GM18502 (cell line): ENCODE measurements at regions not wholly inside any gene's neighbourhood (a gene's known extent, or its start where the extent isn't known, plus 50 kb on each side); places are given as distances from the start of the nearest gene placed in this dataset.
"Not testable (repeated sequence)": the region's sequence is repeated elsewhere in the genome, so short reads cannot be mapped to it uniquely, and the experiment has no call there.

Source experiments
- ATAC-seq: cut with Tn5 transposase; IDR thresholded peaks from one replicate; pipeline ENCODE4 v1.9.1; 2021; ENCODE audit warnings: mild to moderate bottlenecking; ENCODE audit not compliant: unreplicated experiment, poor library complexity

DNA sequence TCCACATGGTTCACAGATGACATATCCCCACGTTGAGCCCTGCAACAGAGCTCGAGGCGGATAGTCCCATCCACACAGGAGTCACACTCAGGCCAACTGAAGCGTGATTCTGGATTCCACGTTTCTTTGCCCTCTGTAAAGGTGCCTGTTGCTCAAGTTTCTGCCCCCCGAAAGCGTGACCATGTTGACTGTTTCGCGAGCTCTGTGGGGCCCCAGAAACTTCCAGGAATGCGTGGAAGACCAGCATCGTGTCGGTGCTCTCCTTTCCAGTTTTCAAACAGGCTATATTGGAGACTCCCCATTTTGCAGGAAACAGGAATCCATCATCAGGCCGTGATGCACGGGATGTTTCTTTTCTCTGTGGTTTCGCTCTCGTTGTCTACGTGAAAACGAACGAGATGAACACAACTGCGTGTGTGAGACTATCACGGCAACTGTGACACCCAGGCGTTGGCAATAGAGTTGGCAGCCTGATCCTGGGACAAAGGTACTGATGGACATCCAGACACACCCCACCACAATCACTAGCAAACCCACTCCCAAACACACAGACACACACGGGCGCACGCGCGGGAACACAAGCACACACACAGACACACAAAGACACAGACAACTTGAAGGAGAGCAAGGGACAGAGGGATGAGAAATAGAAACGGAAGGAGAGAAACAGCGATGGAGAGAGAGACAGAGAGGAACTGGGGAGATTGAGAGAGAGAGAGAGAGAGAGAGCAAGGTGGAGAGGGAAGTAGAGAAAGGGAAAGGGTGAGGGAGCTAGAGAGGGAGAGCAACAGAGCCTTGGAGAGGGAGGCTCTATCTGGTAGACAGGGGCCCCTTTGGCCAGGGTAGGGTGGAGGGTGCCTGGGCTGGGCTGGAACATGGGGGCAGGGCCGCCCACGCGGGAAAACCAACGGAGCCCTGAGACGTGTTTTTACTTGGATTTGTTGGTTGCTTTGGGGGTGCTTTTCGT is 1609.3 kb downstream of the SPATA31A7 start:
- ATAC-seq = not testable (repeated sequence)

- ATAC-seq = peak; percentile 16
These were observed 1610.1 kb downstream of the SPATA31A7 start for GRCh38 chr9:62799851-62800371.

DNA sequence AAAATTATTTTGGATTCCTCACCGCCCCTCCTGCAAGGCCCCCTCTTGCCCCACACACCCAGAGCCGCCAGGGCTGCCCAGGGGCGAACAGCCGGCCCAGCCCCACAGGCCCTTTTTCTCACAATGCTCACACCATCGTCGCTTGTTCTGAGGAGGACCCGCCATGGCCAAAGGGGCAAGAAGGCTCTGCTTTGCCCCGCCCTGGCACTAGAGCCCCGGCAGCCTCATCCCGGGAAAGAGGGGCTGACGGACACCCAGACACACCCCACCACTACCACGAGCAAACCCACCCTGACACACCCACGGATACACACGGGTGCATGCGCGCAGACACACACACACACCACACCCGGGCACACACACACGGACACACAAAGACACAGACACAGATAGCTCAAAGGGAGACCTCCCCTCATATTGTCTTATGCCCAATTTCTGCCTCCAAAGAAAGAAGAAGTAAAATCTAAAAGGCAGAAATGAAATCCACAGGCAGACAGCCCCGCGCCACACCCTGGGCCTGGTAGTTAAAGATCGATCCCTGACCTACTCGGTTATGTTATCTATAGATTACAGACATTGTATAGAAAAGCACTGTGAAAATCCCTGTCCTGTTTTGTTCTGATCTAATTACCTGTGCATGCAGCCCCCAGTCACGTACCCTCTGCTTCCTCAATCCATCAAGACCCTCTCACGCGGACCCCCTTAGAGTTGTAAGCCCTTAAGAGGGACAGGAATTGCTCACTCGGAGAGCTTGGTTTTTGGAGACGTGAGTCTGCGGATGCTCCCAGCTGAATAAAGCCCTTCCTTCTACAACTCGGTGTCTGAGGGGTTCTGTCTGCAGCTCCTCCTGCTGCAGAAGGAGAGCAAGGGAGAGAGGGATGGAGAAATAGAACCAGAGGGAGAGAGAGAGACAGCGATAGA is 1610.9 kb downstream of the SPATA31A7 start:
- ATAC-seq = peak; percentile 24

DNA sequence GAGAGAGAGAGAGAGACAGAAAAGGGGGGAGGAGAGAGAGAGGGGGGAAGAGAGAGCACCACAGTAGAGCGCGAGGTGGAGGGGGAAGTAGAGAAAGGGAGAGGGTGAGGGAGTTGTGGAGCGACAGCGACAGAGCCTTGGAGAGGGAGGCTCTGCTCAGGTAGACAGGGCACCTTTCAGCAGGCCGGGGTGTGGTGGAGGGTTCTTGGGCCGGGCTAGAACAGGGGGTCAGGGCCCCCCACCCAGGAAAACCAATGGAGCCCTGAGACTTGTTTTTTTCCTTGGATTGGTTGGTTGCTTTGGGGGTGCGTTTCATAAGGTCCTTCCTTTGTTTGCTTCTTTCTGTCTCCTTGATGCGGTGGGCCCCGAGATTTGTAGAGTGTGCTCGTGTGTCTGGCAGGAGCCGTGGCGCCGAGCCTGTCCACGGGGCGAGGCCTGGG is 1611.6 kb downstream of the SPATA31A7 start:
- not testable (repeated sequence) for ATAC-seq

DNA sequence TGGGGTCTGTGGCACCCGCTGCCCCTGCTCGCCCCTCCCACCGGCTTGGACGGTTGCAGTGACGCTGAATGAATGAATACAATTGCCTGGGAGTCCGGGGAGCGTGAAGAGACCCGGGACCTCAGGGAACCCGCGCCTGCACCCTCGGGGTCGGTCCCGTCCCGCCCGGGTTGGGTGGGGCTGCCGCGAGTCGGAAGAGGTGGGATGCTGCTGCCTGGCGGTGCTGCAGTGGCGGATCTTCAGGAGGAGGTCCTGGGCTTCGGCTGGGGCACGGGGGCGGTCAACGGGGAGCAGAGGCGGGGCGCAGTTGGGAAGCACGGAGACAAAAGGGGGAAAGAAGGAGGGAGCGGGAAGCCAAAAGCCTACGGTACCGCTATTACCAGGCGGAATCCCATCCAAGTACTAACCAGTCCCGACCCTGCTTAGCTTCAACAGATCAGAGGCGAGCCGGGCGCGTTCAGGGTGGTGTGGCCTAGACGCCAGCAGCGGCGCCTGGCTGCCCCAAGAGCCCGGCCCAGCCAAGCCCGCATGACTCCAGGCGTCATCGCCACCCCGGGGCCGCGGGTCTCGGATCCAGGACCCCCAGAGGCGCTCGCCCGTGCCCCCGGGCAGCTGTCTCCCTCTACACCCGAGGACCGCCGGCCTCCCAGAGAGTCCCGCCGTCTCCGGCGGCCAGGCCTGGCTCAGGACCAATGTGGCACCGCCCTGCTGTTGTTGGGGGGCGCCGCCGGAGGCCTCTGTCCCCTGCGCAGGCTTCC is 1612.3 kb downstream of the SPATA31A7 start:
- ATAC-seq = peak; percentile 100

GRCh38 chr9:62802719-62803079 is 1612.9 kb downstream of the SPATA31A7 start:
- ATAC-seq = not testable (repeated sequence)

DNA sequence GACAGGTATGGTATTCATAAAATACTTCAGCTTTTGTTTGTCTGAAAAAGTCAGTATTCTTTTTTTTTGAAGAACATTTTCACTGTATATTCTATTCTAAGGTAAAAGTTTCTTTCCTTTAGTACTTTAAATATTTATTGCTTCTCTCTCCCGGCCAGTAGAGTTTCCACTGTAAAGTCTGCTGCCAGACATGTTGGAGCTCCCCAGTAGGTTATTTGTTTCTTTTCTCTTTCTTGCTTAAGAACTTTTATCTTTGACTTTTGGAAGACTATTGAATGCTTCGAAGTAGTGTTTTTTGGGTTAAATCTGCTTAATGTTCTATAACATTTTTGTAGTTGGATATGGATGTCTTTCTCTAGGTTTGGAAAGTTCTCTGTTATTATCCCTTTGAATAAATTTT is 1613.3 kb downstream of the SPATA31A7 start:
- ATAC-seq = not testable (repeated sequence)

- ATAC-seq = not testable (repeated sequence)
These were observed 1614.5 kb downstream of the SPATA31A7 start for GRCh38 chr9:62804314-62804713.

GRCh38 chr9:62807424-62807823 is 1617.6 kb downstream of the SPATA31A7 start:
- ATAC-seq = not testable (repeated sequence)

- not testable (repeated sequence) for ATAC-seq
These were observed 1618.2 kb downstream of the SPATA31A7 start for GRCh38 chr9:62808081-62808480.

DNA sequence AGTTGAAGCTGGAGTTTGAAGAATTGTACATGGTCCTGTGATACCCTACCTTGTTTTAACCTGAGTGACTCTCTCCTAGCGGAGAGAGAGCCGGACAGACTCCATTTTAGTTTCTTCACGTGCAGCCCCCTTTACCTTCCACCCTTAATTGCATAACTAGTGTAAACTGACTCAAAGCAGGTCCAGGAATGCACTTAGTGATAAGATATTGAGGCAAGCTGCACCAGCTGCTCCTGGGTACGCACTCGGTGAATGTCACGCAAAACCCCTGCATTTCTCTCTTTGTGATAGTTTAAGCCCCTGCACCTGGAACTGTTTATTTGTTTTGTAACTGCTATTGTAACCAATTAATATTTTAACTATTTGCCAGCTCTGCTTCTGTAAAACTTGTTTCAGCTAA is 1620.5 kb downstream of the SPATA31A7 start:
- not testable (repeated sequence) for ATAC-seq

- not testable (repeated sequence) for ATAC-seq
These were observed 1621.0 kb downstream of the SPATA31A7 start for GRCh38 chr9:62810811-62811315.

DNA sequence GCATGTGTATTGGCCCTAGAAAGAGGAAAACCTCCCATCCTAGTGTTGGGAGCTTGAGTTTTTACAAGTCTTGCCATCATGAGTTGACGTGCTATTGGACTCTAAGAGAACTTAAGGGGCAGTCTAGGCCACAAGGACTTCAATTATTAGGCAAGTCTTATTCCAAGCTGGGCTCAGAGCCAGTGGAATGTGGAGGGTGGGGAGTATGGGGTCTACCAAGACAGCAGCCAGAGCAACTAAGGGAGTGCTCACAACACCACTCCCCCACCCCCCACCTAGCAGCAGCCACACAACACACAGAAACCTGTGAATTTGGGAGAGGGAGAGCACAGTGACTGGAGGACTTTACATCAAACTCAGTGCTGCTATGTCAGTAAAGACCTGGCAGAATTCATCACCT is 1625.6 kb downstream of the SPATA31A7 start:
- ATAC-seq = not testable (repeated sequence)

GRCh38 chr9:62816331-62816730 is 1626.5 kb downstream of the SPATA31A7 start:
- not testable (repeated sequence) for ATAC-seq

GRCh38 chr9:62817214-62817613 is 1627.4 kb downstream of the SPATA31A7 start:
- not testable (repeated sequence) for ATAC-seq

- not testable (repeated sequence) for ATAC-seq
These were observed 1632.3 kb downstream of the SPATA31A7 start for GRCh38 chr9:62822185-62822584.

DNA sequence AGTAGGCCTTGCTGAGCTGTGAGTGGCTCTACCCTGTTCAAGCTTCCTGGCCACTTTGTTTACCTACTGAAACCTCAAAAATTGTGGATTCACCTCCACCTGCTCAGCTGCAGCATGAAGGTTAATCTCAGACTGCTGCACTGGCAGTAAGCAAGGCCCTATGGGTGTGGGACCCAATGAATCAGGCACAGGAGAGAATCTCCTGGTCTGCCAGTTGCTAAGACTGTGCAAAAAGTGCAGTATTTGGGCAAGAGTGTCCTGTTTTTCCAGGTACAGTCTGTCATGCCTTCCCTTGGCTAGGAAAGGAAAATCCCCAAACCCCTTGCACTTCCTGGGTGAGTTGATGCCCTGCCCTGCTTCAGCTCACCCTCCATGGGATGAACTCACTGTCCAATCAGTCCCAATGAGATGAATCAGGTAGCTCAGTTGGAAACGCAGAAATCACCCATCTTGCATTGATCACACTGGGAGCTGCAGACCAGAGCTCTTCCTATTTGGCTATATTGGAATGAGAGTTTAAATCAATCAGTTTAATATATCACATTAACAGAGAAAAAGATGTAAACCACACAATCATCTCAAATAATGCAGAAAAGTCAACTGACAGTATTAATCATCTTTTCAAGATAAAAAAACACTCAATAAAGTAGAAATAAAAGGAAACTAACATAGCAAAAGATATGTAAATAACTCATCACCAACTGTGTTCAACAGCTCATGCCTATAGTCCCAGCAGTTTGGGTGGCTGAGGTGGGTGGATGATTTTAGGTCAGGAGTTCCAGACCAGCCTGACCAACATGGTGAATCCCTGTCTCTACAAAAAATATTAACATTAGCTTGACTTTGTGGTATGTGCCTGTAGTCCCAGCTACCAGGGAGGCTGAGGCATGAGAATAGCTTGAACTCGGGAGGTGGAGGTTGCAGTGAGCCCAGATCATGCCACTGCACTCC is 1638.4 kb downstream of the SPATA31A7 start:
- ATAC-seq = not testable (repeated sequence)

DNA sequence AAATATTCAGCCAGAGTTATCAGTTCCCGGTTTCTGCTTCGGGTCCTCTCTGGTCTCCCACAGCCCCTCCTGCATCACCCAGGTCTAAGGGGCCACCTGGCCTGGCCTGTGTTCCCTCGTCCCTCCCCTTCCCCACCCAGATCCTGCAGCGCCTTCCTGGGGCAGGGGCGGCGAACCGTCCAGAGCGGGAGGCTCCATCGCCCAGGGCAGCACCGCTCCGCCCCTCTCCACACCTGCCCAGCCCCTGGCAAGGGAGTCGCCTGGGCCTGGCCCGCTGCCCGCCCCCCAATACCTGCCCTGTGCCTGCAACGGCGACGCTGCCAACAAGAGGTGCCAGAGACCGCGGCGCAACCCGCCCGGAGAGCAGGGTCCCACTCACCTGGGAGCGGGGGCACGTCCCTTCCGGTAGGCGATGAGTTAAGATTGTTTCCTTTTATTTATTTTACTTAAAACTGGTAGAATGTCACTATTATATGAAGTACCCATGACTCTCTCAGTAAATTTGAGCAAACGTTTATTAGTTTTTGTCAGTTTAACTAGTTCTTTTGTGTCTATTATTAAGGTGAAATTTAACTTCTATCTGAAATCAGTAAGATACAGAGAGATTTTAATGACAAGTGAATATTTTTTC is 1641.1 kb downstream of the SPATA31A7 start:
- ATAC-seq = not testable (repeated sequence)
